C1 segment of cervical spinal cord (tissue), 14 donors: ENCODE measurements at regions not wholly inside any gene's neighbourhood (a gene's known extent, or its start where the extent isn't known, plus 50 kb on each side); places are given as distances from the start of the nearest gene placed in this dataset.

Experiments used
- DNase-seq, 14 donors: peaks; one replicate each; lab custom pipeline; 2025; lab: John Stamatoyannopoulos, UW

GRCh38 chrX:39998636-39999406 is 98.9 kb downstream of the BCOR start:
- no peak for DNase-seq
